ENCODE measurements at regions not wholly inside any gene's neighbourhood (a gene's known extent, or its start where the extent isn't known, plus 50 kb on each side); places are given as distances from the start of the nearest gene placed in this dataset.
"Not testable (repeated sequence)": the region's sequence is repeated elsewhere in the genome, so short reads cannot be mapped to it uniquely, and the experiment has no call there.

DNA sequence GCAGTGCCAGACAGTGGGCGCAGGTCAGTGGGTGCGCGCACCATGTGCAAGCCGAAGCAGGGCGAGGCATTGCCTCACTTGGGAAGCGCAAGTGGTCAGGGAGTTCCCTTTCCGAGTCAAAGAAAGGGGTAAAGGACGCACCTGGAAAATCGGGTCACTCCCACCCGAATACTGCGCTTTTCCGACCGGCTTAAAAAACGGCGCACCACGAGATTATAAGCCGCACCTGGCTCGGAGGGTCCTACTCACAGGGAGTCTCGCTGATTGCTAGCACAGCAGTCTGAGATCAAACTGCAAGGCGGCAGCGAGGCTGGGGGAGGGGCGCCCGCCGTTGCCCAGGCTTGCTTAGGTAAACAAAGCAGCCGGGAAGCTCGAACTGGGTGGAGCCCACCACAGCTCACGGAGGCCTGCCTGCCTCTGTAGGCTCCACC is 77.9 kb downstream of the NR4A2 start:
- ATAC-seq: not testable (repeated sequence)
- DNase-seq (ENCODE audit: low spot score): peak; percentile 50

DNA sequence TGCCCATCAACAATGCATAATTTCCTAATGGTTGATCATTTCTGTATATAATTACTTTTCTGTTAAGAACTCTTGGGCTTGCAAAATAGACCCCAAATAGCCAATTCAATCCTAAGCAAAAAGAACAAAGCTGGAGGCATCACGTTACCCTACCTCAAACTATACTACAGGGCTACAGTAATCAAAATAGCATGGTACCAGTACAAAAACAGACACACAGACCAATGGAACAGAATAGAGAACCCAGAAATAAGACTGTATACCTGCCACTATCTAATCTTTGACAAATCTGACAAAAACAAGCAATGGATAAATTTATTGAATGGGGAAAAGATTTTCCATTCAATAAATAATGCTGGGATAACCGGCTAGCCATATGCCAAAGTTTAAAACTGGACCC is 78.8 kb downstream of the NR4A2 start:
- no peak for DNase-seq (ENCODE audit: low spot score)
- no peak for ATAC-seq

DNA sequence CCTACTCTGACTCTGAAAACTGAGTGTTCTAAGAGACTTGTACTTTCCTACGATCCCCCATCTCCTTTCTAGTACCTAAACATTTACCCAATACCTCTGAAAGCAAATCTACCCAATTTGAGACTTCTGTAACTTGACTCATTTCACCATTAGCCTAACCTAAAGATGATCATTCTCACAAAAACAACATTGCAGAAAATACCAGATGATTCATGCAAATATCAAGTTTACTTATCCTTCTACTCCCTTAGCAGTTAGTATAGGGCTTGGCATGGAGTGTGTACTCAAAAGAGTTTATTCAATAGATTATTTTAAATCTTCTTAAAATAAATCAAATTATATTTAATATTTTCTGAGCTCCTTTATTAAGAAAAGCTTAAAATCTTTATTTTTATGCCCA is 89.6 kb downstream of the NR4A2 start:
- DNase-seq (ENCODE audit: low spot score): no peak
- ATAC-seq: no peak

DNA sequence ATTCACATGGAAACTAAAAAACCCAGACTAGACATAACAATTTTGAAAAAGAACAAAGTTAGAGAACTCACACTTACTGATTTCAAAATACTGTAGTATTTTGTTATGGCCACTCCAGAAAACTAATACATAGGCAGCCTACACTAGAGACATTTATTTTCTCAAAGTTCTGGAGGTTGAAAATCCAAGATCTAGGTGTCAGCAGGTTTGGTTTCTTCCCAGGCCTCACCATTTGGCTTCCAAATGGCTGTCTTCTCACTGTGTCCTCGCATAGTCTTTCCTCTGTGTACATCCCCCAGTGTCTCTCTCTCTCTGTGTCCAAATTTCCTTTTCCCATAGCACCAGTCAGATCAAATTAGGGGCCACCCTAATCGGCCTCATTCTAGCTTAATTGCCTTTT is 95.0 kb downstream of the NR4A2 start:
- no peak for DNase-seq (ENCODE audit: low spot score)
- ATAC-seq: no peak

DNA sequence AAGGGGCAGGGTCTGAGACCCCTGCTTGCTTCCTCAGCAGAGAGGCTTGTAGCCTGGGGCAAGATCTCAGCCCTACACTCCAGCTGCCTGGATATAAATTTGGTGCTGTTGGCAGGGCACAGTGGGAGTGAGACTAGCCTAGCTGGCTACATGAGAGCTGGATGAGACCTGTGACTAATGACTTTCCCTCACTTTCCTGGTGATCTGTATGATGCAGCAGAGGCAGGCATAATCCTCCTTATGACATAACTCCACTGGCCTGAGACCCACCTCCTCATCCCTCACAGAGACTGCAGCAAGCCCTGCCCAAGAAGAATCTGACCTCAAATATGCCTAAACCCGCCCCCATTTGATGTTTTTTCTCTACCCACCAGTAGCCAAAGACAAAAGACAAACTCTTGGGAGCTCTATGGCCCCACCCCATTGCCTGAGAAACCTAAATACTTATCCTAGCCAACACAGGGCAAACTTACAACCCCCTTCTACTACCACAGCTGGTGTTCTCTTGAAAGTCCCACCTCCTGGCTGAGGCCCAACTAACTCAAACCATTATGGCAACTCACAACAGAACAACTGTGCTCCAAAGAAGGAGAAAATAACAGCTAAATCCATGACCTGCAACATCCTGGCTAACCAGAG is 102.7 kb downstream of the NR4A2 start:
- ATAC-seq (no peak), DNase-seq (ENCODE audit: low spot score) (no peak)

DNA sequence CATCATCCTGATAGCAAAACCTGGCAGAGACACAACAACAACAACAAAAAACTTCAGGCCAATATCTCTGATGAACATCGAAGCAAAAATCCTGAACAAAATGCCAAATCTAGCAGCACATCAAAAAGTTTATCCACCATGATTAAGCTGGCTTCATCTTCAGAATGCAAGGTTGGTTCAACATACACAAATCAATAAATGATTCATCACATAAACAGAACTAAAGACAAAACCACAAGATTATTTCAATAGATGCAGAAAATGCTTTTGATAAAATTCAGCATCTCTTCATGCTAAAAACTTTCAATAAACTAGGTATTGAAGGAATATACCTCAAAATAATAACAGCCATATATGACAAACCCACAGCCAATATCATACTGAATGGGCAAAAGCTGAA is 109.2 kb downstream of the NR4A2 start:
- ATAC-seq; DNase-seq (ENCODE audit: low spot score): not testable (repeated sequence)

DNA sequence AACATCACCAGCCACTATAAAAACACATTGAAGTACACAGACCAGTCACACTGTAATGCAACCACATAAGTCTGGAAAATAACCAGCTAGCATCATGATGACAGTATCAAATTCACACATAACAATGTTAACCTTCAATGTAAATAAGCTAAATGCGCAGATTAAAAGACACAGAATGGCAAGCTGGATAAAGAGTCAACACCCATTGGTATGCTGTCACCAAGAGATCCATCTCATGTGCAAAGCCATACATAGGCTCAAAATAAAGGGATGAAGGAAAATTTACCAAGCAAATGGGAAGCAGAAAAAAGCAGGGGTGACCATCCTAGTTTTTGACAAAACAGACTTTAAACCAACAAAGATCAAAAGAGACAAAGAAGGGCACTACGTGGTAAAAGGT is 110.8 kb downstream of the NR4A2 start:
- ATAC-seq (no peak), DNase-seq (ENCODE audit: low spot score) (no peak)

DNA sequence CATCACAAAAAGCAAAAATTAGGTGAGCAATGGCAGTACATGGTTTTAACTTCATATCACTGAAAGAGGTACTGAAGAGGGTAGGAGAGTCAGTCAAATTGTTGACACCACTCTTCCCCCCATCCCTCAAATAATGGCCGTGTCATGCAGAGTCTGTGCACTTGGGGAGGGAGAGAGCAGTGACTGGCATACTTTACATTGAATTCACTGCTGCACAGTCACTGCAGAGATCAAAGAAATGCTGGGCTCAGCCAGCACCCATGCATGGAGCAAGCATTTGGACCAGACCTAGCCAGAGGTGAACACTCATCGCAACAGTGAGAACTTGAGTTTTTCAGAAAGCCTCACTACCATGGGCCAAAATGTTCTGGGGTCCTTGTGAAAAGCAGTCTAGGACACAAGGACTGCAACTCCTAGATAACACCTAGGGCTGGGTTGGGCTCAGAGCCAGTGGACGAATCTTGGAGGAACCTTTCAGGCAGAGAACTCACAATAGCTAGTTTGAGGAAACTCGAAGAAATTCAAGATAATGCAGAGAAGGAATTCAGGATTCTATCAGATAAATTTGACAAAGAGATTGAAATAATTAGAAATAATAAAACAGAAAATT is 112.9 kb downstream of the NR4A2 start:
- ATAC-seq: no peak
- DNase-seq (ENCODE audit: low spot score): no peak

DNA sequence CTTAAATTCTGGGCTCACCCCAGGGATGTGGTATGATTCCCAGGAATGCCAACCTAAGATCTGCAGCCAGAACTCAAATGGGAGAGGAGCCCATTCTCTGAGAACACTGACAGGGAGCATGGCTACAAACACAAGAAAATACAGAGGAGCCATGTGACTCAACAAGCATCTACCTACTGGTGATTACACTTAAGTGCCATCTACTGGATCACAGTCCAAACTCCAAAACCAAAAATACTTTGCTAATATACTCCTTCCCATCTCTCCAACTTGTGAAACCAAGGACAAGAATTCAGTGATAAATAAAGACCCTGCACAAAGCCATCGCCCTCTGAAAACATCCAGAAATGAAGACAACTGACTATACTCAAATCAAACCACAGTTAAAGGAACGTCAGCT is 116.9 kb downstream of the NR4A2 start:
- DNase-seq (ENCODE audit: low spot score) (no peak), ATAC-seq (no peak)

DNA sequence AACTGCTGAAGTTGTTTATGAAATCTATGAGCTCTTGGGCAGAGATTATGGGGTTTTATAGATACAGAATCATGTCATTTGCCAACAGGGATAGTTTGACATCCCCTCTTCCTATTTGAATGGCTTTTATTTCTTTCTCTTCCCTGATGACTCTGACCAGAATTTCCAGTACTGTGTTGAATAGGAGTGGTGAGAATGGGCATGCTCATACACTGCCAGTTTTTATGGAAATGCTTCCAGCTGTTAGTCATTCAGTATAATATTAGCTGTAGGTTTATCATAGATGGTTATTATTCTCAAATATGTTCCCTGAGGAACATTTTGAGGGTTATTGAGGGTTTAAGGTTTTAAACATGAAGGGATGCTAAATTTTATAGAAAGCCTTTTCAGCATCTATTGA is 121.2 kb downstream of the NR4A2 start:
- DNase-seq (ENCODE audit: low spot score) (no peak), ATAC-seq (no peak)

DNA sequence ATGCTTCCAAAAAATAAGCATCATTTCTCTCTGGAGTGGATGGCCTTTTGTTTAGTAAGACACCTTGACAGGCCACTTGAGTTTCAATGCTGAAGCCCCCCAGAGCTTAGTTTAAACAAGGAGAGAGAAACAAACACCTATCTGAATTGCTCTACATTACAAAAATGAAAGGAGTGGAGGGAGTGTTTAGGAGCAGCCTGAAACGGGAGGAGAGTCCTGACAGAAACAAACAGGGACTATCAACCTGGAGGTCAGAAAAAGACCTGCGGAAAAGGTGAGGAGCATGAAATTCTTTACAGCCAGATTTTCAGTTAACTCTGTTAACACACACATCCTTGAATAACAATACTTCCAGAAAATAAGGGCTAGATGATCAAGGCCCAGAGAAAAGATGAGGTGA is 126.2 kb downstream of the NR4A2 start:
- ATAC-seq (no peak), DNase-seq (ENCODE audit: low spot score) (no peak)

DNA sequence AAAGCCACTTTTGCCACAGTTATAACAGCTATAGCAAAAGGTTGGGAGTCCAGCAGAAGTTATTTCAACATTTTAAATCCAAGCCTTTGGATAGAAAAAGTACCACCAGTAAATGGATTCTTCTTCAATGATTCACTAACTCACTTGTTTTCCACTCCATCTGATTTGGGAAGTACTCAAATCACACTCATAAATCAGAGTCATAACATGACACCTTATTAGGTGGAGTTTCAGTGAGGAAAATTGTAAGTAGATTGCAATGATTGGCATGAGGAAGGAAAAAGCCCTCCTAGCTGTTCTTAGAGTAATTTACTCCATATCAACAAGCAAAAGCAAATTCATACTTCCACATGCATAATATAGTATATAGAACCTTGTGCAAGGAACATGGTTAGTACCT is 132.9 kb downstream of the NR4A2 start:
- DNase-seq (ENCODE audit: low spot score) (no peak), ATAC-seq (no peak)

DNA sequence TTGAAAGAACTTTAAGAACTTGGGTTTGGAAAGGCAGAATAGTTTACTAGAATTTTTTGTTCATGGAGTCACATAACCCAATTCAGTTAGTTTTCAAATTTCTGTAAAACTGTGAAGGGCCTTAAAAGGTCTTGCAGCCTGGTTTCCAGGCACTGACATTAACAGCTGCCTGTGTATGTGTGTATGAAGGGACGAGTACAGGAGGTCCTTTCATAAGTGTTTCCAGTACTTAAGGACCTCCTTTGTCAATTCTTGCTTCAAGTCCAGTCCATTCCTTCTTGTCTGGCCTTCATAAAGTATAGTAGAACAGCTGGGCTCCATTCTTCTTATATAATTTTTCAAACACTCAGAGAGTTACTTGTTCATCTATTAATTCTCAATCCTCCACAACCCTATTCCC is 136.5 kb downstream of the NR4A2 start:
- DNase-seq (ENCODE audit: low spot score) (no peak), ATAC-seq (no peak)

DNA sequence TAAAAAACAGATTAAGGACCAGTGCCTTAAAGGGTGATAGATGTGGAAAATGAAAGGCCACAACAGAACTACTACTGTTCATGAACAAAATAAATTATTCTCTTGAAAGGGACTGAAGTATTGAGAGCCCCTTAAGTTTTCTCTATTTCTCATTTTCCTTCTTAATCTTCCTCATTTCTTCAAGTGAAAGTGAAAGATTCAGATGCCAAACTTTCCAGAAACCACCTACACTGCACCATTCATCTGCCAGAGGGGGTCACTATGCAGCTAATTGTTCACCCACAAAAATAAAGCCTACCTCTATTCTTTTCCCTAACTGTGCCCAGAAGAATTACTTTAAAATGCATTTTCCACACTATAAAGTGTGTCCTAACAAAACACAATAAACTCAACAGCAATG is 140.1 kb downstream of the NR4A2 start:
- peak; percentile 38 for ATAC-seq
- no peak for DNase-seq (ENCODE audit: low spot score)

DNA sequence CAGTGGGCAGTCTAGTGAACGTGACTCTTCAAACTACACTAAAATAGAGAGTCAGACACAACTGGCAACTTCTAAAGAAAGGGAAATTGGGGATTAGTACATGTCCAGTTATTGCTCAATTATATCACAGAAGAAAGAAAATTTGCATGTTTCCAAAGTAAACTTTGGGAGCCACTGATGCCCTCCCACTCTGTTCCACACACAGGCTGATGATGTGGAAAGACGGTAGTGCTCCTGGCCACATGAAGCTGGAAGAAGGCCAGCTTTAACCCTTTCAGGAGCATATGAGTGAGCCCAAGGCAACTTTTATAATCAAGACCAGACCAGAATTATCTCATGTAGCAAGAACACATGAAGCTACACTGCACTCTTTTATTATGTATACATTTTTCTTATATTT is 141.0 kb downstream of the NR4A2 start:
- no peak for DNase-seq (ENCODE audit: low spot score)

DNA sequence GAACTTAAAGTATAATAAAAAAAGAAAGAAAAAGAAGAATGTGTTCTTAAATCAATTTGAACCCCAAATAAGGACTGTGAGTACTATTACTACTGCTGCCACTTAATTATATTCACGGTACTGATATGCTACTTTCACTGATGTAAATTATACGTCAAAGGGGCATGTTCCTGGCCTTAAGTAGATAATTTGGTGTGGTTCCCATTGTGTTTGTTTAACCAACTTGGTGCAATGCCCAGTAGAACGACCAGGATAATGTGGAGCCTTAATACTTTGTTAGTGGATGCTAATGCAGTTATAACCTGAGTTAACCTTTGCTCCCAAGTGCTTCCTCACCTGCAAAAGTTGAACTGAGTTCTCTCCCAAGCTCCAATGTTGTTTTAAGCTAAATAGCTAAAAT is 142.0 kb downstream of the NR4A2 start:
- ATAC-seq (peak; percentile 54), DNase-seq (ENCODE audit: low spot score) (no peak)

More for the DNA sequence above, 141.0 kb downstream of the NR4A2 start:
- peak; percentile 55 for ATAC-seq

DNA sequence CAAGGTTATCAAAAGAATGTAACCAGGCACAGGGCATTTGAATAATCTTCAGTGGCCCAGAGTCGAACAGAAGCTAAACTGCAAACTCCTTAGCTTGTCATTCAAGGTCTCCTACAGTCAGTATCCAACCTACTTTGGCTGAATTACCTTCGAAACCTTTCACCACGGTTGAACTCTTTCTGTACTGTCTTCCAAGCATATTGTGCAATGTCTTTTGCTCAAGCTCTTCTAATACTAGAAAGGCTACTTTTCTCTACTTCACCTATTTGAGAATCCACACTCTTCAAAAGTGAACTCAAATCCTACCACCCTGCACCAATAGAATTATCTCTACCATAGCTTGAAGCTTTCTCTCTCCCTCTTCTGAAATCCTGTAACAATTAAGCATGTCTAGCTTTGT is 142.9 kb downstream of the NR4A2 start:
- DNase-seq (ENCODE audit: low spot score) (no peak), ATAC-seq (no peak)

DNA sequence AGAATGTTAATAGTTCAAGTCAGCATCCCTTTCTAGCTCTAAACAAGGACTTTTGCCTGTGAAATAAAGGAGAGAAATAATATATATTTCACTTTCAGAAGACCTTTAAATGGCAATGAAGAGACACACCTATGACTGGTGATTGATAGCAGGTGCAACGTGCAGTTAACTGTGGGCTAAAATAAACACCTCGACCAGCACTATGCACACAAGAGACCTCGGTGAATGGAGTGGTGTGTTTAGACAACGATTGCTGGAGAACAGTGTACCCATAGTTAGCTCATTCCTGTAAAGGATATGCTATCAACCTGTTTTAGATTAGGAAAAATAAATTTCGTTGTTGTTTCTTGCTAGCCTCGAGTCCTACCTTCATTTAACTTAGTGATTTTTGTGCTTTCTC is 143.4 kb downstream of the NR4A2 start:
- ATAC-seq (no peak), DNase-seq (ENCODE audit: low spot score) (no peak)

DNA sequence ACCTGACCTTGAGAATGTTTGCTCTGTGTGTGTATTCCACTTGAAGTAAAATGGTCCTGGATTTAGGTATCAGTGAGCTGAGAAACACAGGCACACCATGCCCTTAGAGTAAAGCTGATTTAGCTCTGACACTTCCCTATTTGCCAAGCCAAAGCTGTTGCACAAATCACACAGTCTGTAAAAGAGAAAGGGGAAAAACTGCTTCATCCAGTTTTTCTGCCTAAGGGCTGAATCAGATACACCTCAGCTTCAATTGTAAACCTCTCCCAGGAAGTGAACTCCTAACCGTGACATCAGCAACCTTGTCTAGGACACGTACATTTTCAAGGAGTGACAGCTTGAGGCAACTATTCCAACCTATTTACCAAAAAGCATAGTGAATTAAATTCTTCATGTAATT is 150.4 kb downstream of the NR4A2 start:
- peak; percentile 52 for ATAC-seq
- no peak for DNase-seq (ENCODE audit: low spot score)

DNA sequence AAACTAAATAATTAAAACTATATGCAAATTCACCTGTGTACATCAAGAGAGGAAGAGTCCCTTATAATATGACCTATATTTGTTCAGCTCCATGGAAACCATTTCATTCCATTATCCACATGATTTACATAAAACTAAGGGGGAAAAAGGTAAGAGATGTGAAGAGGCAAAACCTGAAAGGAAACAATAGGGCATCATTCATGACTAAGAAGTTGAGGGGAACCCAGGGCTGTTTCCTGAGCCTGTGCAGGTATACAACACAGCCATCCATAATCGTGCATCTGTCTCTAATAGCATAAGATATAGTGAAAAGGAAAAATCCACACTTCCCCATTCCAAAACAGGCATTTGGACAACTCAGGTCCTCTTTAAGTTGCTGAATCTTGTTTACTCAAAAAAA is 151.3 kb downstream of the NR4A2 start:
- no peak for ATAC-seq
- no peak for DNase-seq (ENCODE audit: low spot score)

DNA sequence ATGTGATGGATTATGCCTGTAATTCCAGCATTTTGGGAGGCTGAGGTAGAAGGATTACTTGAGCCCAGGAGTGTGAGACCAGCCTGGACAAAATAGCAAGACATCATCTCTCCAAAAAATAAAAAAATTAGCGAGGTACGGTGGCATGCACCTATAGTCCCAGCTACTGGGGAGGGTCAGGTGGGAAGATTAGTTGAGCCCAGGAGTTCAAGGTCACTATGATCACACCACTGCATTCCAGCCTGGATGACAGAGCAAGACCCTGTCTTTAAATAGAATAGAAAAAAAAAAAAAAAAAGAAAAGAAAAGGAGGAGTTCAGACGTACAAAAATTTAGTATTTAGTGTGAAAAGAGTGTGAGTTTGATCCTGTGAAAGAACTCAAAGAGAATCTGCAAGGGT is 154.9 kb downstream of the NR4A2 start:
- ATAC-seq (no peak), DNase-seq (ENCODE audit: low spot score) (no peak)

DNA sequence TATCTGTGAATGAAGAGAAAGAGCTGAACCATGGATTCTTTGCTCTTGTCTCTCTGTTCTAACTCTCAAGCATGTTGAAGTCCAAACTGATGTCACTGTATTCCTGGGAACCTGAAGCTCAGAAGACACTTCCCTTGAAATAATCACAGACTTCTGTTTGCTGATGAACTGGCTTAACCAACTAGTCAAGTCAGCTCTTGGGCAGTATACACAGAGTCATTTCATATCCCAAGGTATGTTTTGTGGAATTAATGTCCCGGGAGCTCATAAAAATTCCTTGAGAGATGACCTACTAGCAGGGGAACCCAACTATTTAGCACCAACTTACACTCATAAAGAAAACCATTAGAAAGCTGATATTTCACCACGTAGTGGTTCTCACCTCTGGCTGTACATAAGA is 156.6 kb downstream of the NR4A2 start:
- no peak for DNase-seq (ENCODE audit: low spot score)
- ATAC-seq: no peak

DNA sequence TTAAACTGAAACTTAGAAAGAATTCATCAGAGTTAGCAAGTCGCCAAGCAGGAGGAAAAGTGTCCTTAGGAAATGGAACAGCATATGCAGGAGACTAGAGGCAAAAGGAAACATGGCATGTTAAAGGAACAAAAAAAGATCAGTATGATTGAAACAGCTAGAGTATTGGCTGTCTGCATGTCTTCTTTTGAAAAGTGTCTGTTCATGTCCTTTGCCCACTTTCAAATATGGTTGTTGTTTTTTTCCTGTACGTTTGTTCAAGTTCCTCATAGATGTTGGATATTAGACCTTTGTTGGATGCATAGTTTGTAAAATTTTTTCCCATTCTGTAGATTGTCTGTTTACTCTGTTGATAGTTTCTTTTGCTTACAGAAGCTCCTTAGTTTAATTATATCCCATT is 161.6 kb downstream of the NR4A2 start:
- ATAC-seq: no peak
- no peak for DNase-seq (ENCODE audit: low spot score)
